OCI-LY7 (cell line): ENCODE measurements at regions not wholly inside any gene's neighbourhood (a gene's known extent, or its start where the extent isn't known, plus 50 kb on each side); places are given as distances from the start of the nearest gene placed in this dataset.

Source experiments
- EZH2phosphoT487 ChIP-seq: fragments of 200-600 bp; sonication (generic); IDR thresholded peaks from 2 replicates; pipeline ENCODE4 v1.6.1; 2018; ENCODE audit warnings: low read depth, borderline replicate concordance, mild to moderate bottlenecking, mixed run types, antibody characterized with exemption, low read length, moderate library complexity, mixed read lengths
- TF ChIP-seq, protein P1 (sequence below): fragments of 200-600 bp; sonication (generic); conservative IDR thresholded peaks from 2 replicates; pipeline ENCODE4 v1.5.1; 2014; ENCODE audit warnings: mild to moderate bottlenecking, antibody characterized with exemption, low read length, moderate library complexity, mixed read lengths

DNA sequence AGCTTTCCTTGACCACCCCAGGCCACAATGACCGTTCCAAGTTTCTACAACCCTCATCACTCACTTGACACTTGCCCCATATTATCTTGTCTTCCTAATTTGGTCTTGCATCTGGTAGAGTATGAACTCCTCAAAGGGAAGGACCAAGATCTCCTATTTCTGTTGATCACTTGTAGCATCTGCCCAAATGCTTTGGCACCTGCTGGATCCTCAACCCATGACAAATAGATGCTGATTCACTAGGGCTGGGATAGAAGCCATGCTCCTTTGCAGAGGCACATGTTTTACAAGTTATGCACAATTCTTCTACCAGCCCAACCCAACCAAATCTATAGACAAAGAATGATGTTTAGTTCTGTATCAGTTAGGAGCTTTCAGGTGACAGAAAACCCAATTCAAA is 110.7 kb downstream of the UNC5CL start:
- TF ChIP-seq, protein P1, sequence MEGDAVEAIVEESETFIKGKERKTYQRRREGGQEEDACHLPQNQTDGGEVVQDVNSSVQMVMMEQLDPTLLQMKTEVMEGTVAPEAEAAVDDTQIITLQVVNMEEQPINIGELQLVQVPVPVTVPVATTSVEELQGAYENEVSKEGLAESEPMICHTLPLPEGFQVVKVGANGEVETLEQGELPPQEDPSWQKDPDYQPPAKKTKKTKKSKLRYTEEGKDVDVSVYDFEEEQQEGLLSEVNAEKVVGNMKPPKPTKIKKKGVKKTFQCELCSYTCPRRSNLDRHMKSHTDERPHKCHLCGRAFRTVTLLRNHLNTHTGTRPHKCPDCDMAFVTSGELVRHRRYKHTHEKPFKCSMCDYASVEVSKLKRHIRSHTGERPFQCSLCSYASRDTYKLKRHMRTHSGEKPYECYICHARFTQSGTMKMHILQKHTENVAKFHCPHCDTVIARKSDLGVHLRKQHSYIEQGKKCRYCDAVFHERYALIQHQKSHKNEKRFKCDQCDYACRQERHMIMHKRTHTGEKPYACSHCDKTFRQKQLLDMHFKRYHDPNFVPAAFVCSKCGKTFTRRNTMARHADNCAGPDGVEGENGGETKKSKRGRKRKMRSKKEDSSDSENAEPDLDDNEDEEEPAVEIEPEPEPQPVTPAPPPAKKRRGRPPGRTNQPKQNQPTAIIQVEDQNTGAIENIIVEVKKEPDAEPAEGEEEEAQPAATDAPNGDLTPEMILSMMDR = no peak
- no peak for TF ChIP-seq EZH2phosphoT487
